ENCODE measurements at regions not wholly inside any gene's neighbourhood (a gene's known extent, or its start where the extent isn't known, plus 50 kb on each side); places are given as distances from the start of the nearest gene placed in this dataset.
"Not testable (repeated sequence)": the region's sequence is repeated elsewhere in the genome, so short reads cannot be mapped to it uniquely, and the experiment has no call there.

GRCh38 chr20:11993886-11994461 lies 76.3 kb downstream of the BTBD3 start:
- no peak overlapping the region for H3K4me3 ChIP-seq (ENCODE audit: low read depth, low read length)
- no peaks in the 10 kb centered on the region for H3K4me1 ChIP-seq (ENCODE audit: control insufficient read depth, insufficient read depth, low read length)
- H3K36me3 ChIP-seq (ENCODE audit: control insufficient read depth, insufficient read depth, low read length): no peaks in the 10 kb centered on the region
- no peaks in the 10 kb centered on the region for H3K9me3 ChIP-seq (ENCODE audit: control insufficient read depth, insufficient read depth, low read length)
- no peaks in the 10 kb centered on the region for H3K27me3 ChIP-seq (ENCODE audit: control insufficient read depth, insufficient read depth, low read length)
- H3K9ac ChIP-seq (ENCODE audit: low read depth, low read length): no peak overlapping the region

GRCh38 chr20:11995805-11996567 lies 78.3 kb downstream of the BTBD3 start:
- Histone ChIP-seq H3K4me3 (ENCODE audit: low read depth, low read length) (no peak overlapping the region), H3K36me3 (ENCODE audit: control insufficient read depth, insufficient read depth, low read length) (no peaks in the 10 kb centered on the region), H3K4me1 (ENCODE audit: control insufficient read depth, insufficient read depth, low read length) (no peaks in the 10 kb centered on the region), H3K9me3 (ENCODE audit: control insufficient read depth, insufficient read depth, low read length) (no peaks in the 10 kb centered on the region), H3K27me3 (ENCODE audit: control insufficient read depth, insufficient read depth, low read length) (no peaks in the 10 kb centered on the region), H3K9ac (ENCODE audit: low read depth, low read length) (no peak overlapping the region)

GRCh38 chr20:12004776-12005175 lies 87.1 kb downstream of the BTBD3 start:
- not testable (repeated sequence) for H3K9ac ChIP-seq (ENCODE audit: low read depth, low read length); H3K9me3 ChIP-seq (ENCODE audit: control insufficient read depth, insufficient read depth, low read length); H3K4me1 ChIP-seq (ENCODE audit: control insufficient read depth, insufficient read depth, low read length); H3K4me3 ChIP-seq (ENCODE audit: low read depth, low read length); H3K27me3 ChIP-seq (ENCODE audit: control insufficient read depth, insufficient read depth, low read length); H3K36me3 ChIP-seq (ENCODE audit: control insufficient read depth, insufficient read depth, low read length)

GRCh38 chr20:12012241-12013222 lies 94.8 kb downstream of the BTBD3 start:
- no peaks in the 10 kb centered on the region for H3K9me3 ChIP-seq (ENCODE audit: control insufficient read depth, insufficient read depth, low read length)
- peaks cover 3% of the 10 kb centered on the region for H3K4me1 ChIP-seq (ENCODE audit: control insufficient read depth, insufficient read depth, low read length)
- H3K36me3 ChIP-seq (ENCODE audit: control insufficient read depth, insufficient read depth, low read length): no peaks in the 10 kb centered on the region
- H3K4me3 ChIP-seq (ENCODE audit: low read depth, low read length): no peak overlapping the region
- no peaks in the 10 kb centered on the region for H3K27me3 ChIP-seq (ENCODE audit: control insufficient read depth, insufficient read depth, low read length)
- H3K9ac ChIP-seq (ENCODE audit: low read depth, low read length): no peak overlapping the region

DNA sequence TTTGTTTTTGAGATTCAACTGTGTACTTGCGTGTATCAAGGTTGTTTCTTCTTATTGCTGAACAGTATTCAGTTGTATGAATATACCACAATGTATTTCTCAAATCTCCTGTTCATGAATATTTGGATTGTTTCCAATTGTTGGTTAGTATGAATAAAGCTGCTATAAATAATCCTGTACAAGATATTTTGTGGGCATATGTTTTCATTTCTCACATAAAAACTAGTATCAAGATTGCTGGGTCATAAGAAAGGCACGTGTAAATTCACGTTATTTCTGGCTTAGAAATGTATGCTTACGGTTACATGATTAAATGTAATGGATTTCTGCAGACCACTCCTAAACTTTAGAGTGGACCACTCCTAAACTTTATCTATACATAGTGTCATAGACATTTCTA lies 96.6 kb downstream of the BTBD3 start:
- peaks cover 3% of the 10 kb centered on the region for H3K4me1 ChIP-seq (ENCODE audit: control insufficient read depth, insufficient read depth, low read length)
- H3K27me3 ChIP-seq (ENCODE audit: control insufficient read depth, insufficient read depth, low read length): no peaks in the 10 kb centered on the region
- H3K4me3 ChIP-seq (ENCODE audit: low read depth, low read length): no peak overlapping the region
- no peaks in the 10 kb centered on the region for H3K36me3 ChIP-seq (ENCODE audit: control insufficient read depth, insufficient read depth, low read length)
- no peak overlapping the region for H3K9ac ChIP-seq (ENCODE audit: low read depth, low read length)
- no peaks in the 10 kb centered on the region for H3K9me3 ChIP-seq (ENCODE audit: control insufficient read depth, insufficient read depth, low read length)

GRCh38 chr20:12014736-12015135 lies 97.0 kb downstream of the BTBD3 start:
- Histone ChIP-seq H3K9ac (ENCODE audit: low read depth, low read length) (no peak overlapping the region), H3K9me3 (ENCODE audit: control insufficient read depth, insufficient read depth, low read length) (no peaks in the 10 kb centered on the region), H3K4me3 (ENCODE audit: low read depth, low read length) (no peak overlapping the region), H3K4me1 (ENCODE audit: control insufficient read depth, insufficient read depth, low read length) (peaks cover 3% of the 10 kb centered on the region), H3K36me3 (ENCODE audit: control insufficient read depth, insufficient read depth, low read length) (no peaks in the 10 kb centered on the region), H3K27me3 (ENCODE audit: control insufficient read depth, insufficient read depth, low read length) (no peaks in the 10 kb centered on the region)

GRCh38 chr20:12016291-12016690 lies 98.6 kb downstream of the BTBD3 start:
- Histone ChIP-seq H3K27me3 (ENCODE audit: control insufficient read depth, insufficient read depth, low read length) (no peaks in the 10 kb centered on the region), H3K36me3 (ENCODE audit: control insufficient read depth, insufficient read depth, low read length) (no peaks in the 10 kb centered on the region)

GRCh38 chr20:12019715-12020114 lies 102.0 kb downstream of the BTBD3 start:
- Histone ChIP-seq H3K4me3 (ENCODE audit: low read depth, low read length) (no peak overlapping the region), H3K9ac (ENCODE audit: low read depth, low read length) (no peak overlapping the region), H3K9me3 (ENCODE audit: control insufficient read depth, insufficient read depth, low read length) (no peaks in the 10 kb centered on the region), H3K27me3 (ENCODE audit: control insufficient read depth, insufficient read depth, low read length) (no peaks in the 10 kb centered on the region), H3K36me3 (ENCODE audit: control insufficient read depth, insufficient read depth, low read length) (no peaks in the 10 kb centered on the region), H3K4me1 (ENCODE audit: control insufficient read depth, insufficient read depth, low read length) (no peaks in the 10 kb centered on the region)

More at GRCh38 chr20:12016291-12016690, 98.6 kb downstream of the BTBD3 start:
- H3K4me1 ChIP-seq (ENCODE audit: control insufficient read depth, insufficient read depth, low read length): peaks cover 3% of the 10 kb centered on the region
- no peak overlapping the region for H3K4me3 ChIP-seq (ENCODE audit: low read depth, low read length)
- no peak overlapping the region for H3K9ac ChIP-seq (ENCODE audit: low read depth, low read length)
- no peaks in the 10 kb centered on the region for H3K9me3 ChIP-seq (ENCODE audit: control insufficient read depth, insufficient read depth, low read length)

GRCh38 chr20:12020846-12021245 lies 103.2 kb downstream of the BTBD3 start:
- H3K9ac ChIP-seq (ENCODE audit: low read depth, low read length): no peak overlapping the region
- no peaks in the 10 kb centered on the region for H3K36me3 ChIP-seq (ENCODE audit: control insufficient read depth, insufficient read depth, low read length)
- H3K4me1 ChIP-seq (ENCODE audit: control insufficient read depth, insufficient read depth, low read length): no peaks in the 10 kb centered on the region
- H3K4me3 ChIP-seq (ENCODE audit: low read depth, low read length): no peak overlapping the region
- H3K27me3 ChIP-seq (ENCODE audit: control insufficient read depth, insufficient read depth, low read length): no peaks in the 10 kb centered on the region
- no peaks in the 10 kb centered on the region for H3K9me3 ChIP-seq (ENCODE audit: control insufficient read depth, insufficient read depth, low read length)

GRCh38 chr20:12022126-12022525 lies 104.4 kb downstream of the BTBD3 start:
- Histone ChIP-seq H3K27me3 (ENCODE audit: control insufficient read depth, insufficient read depth, low read length) (no peaks in the 10 kb centered on the region), H3K36me3 (ENCODE audit: control insufficient read depth, insufficient read depth, low read length) (no peaks in the 10 kb centered on the region), H3K9me3 (ENCODE audit: control insufficient read depth, insufficient read depth, low read length) (no peaks in the 10 kb centered on the region), H3K4me1 (ENCODE audit: control insufficient read depth, insufficient read depth, low read length) (no peaks in the 10 kb centered on the region), H3K4me3 (ENCODE audit: low read depth, low read length) (no peak overlapping the region), H3K9ac (ENCODE audit: low read depth, low read length) (no peak overlapping the region)

GRCh38 chr20:12023194-12023795 lies 105.6 kb downstream of the BTBD3 start:
- no peak overlapping the region for H3K4me3 ChIP-seq (ENCODE audit: low read depth, low read length)
- no peaks in the 10 kb centered on the region for H3K27me3 ChIP-seq (ENCODE audit: control insufficient read depth, insufficient read depth, low read length)
- H3K36me3 ChIP-seq (ENCODE audit: control insufficient read depth, insufficient read depth, low read length): no peaks in the 10 kb centered on the region
- H3K9me3 ChIP-seq (ENCODE audit: control insufficient read depth, insufficient read depth, low read length): no peaks in the 10 kb centered on the region
- no peaks in the 10 kb centered on the region for H3K4me1 ChIP-seq (ENCODE audit: control insufficient read depth, insufficient read depth, low read length)
- no peak overlapping the region for H3K9ac ChIP-seq (ENCODE audit: low read depth, low read length)
